Stomach (tissue), 8 donors: ENCODE measurements at regions not wholly inside any gene's neighbourhood (a gene's known extent, or its start where the extent isn't known, plus 50 kb on each side); places are given as distances from the start of the nearest gene placed in this dataset.

Source experiments
- DNase-seq, 2 donors: peaks; one replicate each; pipeline versions ENCODE4 v3.0.0 to v3.0.0-alpha.2; 2013 to 2019
- H3K27ac ChIP-seq, 5 donors: fragments of 200-600 bp in 4 of 5; sonication (generic) in 4 of 5; one replicate each; pipeline ENCODE4 v1.5.1; 2013 to 2019; ENCODE audit warnings: mild to moderate bottlenecking in 1 of 5, moderate library complexity in 1 of 5
- H3K27me3 ChIP-seq, 3 donors: fragments of 200-600 bp; sonication (generic); one replicate each; pipeline ENCODE4 v1.5.1; 2017 to 2019; ENCODE audit warnings: mixed run types in 1 of 3
- H3K36me3 ChIP-seq, 4 donors: fragments of 200-600 bp; sonication (generic); 1 replicate in 3 of 4; 2 replicates in 1 of 4; pipeline ENCODE4 v1.5.1; 2016 to 2019
- H3K4me1 ChIP-seq, 4 donors: fragments of 200-600 bp; sonication (generic); one replicate each; pipeline ENCODE4 v1.5.1; 2016 to 2019
- H3K4me3 ChIP-seq, 4 donors: fragments of 200-600 bp; sonication (generic) in 3 of 4; one replicate each; pipeline ENCODE4 v1.5.1; 2016 to 2019; ENCODE audit warnings: mild to moderate bottlenecking in 1 of 4
- H3K9me3 ChIP-seq, 4 donors: fragments of 200-600 bp; sonication (generic); one replicate each; pipeline ENCODE4 v1.5.1; 2016 to 2019
- EP300 ChIP-seq: sonication (generic); formaldehyde crosslinking; IDR thresholded peaks from one replicate; pipeline ENCODE4 v1.6.1; 2017; ENCODE audit warnings: antibody characterized with exemption
- POLR2A ChIP-seq, 4 donors: fragments of 450-650 bp; IDR thresholded peaks; one replicate each; pipeline ENCODE4 v1.6.1; 2016; ENCODE audit warnings: antibody characterized with exemption in 4 of 4, control low read depth in 2 of 4, mild to moderate bottlenecking in 1 of 4, moderate library complexity in 1 of 4
- POLR2AphosphoS5 ChIP-seq, 3 donors: sonication (generic); formaldehyde crosslinking; IDR thresholded peaks; one replicate each; pipeline ENCODE4 v1.6.1; 2016; ENCODE audit warnings: antibody characterized with exemption in 3 of 3
- WGBS, 5 donors: extraction: QIAGEN DNeasy Blood & Tissue Kit in 3 of 5; methylation state at CpG; one replicate each; pipeline versions ENCODE4 v1.1.5 to v1.1.7; 2013 to 2018; 5-methylcytosine and 5-hydroxymethylcytosine counted together
- intact Hi-C: fragments of 100-400 bp; cut with DNase I; formaldehyde crosslinking; loops from one replicate; pipeline ENCODE4 v1.15.1; 2023; ENCODE audit warnings: low total_unique reads
- TF ChIP-seq, protein P1 (sequence below), 7 experiments: fragments of 450-650 bp in 4 of 7; fragments of 200-600 bp in 3 of 7; sonication (generic) in 3 of 7; IDR thresholded peaks; one replicate each; pipeline ENCODE4 v1.5.1; 2016 to 2019; ENCODE audit warnings: antibody characterized with exemption in 7 of 7, control low read depth in 2 of 7, mild to moderate bottlenecking in 1 of 7
- donor health status: healthy with polysubstance abuse.
- donor health status: Bipolar disorder and iron deficiency.
- donor health status: healthy.

- DNase-seq: peak in 1 of 2 donors; percentile 47
- no peak for TF ChIP-seq POLR2AphosphoS5 (IDR thresholded peaks at IDR 0.05)
- H3K27me3 ChIP-seq: peaks cover 0 to 69% (median 9%) of the 10 kb centered on the region in 3 donors
- no peaks in the 10 kb centered on the region for H3K9me3 ChIP-seq
- H3K4me3 ChIP-seq: no peak overlapping the region
- no peaks in the 10 kb centered on the region for H3K4me1 ChIP-seq
- intact Hi-C loops: no loop called here
- 22 to 46% (median 34%) methylated on average over 7 to 8 of the region's 8 CpGs for WGBS, 5 donors
- H3K27ac ChIP-seq: no peak overlapping the region
- no peaks in the 10 kb centered on the region for H3K36me3 ChIP-seq
These were observed 146.0 kb upstream of the SFSWAP start for GRCh38 chr12:131564845-131565244.

DNA sequence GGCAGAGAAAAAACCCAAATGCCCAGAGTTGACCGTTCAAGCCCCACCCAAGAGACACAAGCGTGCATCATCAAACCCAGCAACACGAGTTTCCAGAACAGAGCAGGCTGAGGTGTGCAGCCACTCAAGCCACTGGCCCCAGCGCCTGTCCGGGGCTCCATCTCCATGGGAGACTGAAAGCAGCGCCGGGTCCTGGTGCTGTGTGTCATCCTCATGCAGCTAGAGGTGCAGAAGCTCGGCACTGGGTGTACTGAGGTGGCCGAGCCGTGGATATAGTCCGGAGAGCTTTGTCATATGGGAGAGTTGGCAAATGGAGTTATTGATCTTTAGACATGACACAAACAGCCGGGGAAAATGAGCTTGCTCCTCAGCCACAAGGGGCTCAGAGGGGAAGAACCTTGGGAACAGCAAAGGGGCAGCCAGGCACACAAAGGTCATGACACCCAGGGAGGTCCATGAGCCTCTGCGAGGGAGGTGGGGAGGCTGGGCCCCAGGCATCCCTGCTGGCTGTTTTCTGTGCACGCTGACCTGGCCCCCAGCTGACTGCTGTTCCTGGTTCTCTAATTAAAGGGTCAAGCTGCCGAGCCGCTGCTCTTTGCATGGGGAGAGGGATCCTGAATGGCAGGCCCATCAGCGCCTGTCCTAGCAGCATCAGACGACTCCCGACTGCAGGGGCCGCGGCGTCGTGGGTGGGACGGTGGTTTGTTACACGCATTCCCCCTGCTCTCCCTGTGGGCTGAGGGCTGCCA, 145.4 kb upstream of the SFSWAP start:
- 39 to 50% (median 45%) methylated on average over 14 to 25 of the region's 25 CpGs for WGBS, 5 donors
- no peaks in the 10 kb centered on the region for H3K36me3 ChIP-seq
- TF ChIP-seq EP300 (no peak), POLR2AphosphoS5 (IDR thresholded peaks at IDR 0.05) (no peak), POLR2A (IDR thresholded peaks at IDR 0.05) (no peak)
- TF ChIP-seq, protein P1, sequence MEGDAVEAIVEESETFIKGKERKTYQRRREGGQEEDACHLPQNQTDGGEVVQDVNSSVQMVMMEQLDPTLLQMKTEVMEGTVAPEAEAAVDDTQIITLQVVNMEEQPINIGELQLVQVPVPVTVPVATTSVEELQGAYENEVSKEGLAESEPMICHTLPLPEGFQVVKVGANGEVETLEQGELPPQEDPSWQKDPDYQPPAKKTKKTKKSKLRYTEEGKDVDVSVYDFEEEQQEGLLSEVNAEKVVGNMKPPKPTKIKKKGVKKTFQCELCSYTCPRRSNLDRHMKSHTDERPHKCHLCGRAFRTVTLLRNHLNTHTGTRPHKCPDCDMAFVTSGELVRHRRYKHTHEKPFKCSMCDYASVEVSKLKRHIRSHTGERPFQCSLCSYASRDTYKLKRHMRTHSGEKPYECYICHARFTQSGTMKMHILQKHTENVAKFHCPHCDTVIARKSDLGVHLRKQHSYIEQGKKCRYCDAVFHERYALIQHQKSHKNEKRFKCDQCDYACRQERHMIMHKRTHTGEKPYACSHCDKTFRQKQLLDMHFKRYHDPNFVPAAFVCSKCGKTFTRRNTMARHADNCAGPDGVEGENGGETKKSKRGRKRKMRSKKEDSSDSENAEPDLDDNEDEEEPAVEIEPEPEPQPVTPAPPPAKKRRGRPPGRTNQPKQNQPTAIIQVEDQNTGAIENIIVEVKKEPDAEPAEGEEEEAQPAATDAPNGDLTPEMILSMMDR (IDR thresholded peaks at IDR 0.05): no peak
- H3K27me3 ChIP-seq: peaks cover 0 to 75% (median 13%) of the 10 kb centered on the region in 3 donors
- no peaks in the 10 kb centered on the region for H3K9me3 ChIP-seq
- no peak overlapping the region for H3K27ac ChIP-seq
- no peak overlapping the region for H3K4me3 ChIP-seq
- H3K4me1 ChIP-seq: no peaks in the 10 kb centered on the region
- no peak for DNase-seq
- intact Hi-C loops: no loop called here

- H3K27ac ChIP-seq: no peak overlapping the region
- peaks cover 0 to 86% (median 26%) of the 10 kb centered on the region in 3 donors for H3K27me3 ChIP-seq
- H3K9me3 ChIP-seq: no peaks in the 10 kb centered on the region
- intact Hi-C loops: no loop called here
- H3K4me3 ChIP-seq: no peak overlapping the region
- TF ChIP-seq POLR2AphosphoS5 (IDR thresholded peaks at IDR 0.05) (no peak), POLR2A (IDR thresholded peaks at IDR 0.05) (no peak), EP300 (no peak)
- TF ChIP-seq, protein P1 (IDR thresholded peaks at IDR 0.05): no peak
- H3K4me1 ChIP-seq: no peaks in the 10 kb centered on the region
- DNase-seq: no peak
- no peaks in the 10 kb centered on the region for H3K36me3 ChIP-seq
These were observed 142.6 kb upstream of the SFSWAP start for GRCh38 chr12:131568336-131568735.

DNA sequence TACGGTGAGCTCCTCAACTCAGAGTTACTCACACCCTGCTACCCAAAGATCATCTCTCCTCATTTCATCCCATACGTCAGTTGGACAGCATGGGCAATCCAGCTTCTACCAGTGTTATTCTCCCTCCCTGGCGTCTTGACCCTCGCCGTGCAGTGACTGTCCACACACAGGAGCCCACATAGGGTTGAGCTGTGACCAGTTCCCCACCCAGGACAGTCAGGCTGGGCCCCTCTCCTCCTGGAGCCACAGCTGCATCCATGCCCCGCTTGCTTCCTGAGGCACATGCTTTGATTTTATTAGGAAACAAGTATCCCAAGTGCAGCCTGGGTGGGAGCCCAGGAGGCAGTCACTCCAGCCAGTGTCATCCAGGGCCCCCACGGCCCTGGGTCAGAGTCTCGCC, 140.3 kb upstream of the SFSWAP start:
- Histone ChIP-seq H3K9me3 (no peaks in the 10 kb centered on the region), H3K27ac (no peak overlapping the region), H3K36me3 (no peaks in the 10 kb centered on the region), H3K4me1 (peaks cover 0 to 5% (median 0%) of the 10 kb centered on the region in 4 donors), H3K4me3 (no peak overlapping the region), H3K27me3 (peaks cover 0 to 98% (median 27%) of the 10 kb centered on the region in 3 donors)
- intact Hi-C loops: no loop called here
- TF ChIP-seq, protein P1 (IDR thresholded peaks at IDR 0.05): no peak
- TF ChIP-seq POLR2AphosphoS5 (IDR thresholded peaks at IDR 0.05): no peak
- no peak for TF ChIP-seq POLR2A (IDR thresholded peaks at IDR 0.05)
- no peak for TF ChIP-seq EP300
- no peak for DNase-seq
- WGBS, 5 donors: 75 to 89% (median 79%) methylated on average over 8 of the region's 8 CpGs

DNA sequence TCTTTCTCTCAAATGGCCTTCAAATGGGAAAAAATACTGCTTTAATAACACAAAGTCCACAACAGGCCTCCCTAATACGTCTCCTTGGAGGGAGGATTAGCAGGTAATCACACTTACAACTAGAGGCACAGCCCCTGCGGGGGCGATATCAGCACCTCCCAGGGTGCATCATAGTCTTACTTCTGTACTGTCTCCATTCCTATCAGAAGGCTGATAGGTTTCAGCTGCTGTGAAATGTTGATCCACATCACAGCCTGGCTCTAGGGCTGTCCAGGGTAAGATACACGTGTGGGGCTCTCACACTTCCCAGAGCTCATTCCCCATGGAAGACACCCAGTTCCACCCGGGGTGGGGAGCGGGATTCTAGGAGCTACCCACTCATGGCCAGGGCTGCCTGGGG, 139.1 kb upstream of the SFSWAP start:
- WGBS, 5 donors: 39 to 50% (median 41%) methylated on average over 6 of the region's 6 CpGs
- DNase-seq: no peak
- Histone ChIP-seq H3K27ac (no peak overlapping the region), H3K36me3 (no peaks in the 10 kb centered on the region), H3K4me1 (peaks cover 0 to 5% (median 0%) of the 10 kb centered on the region in 4 donors), H3K9me3 (no peaks in the 10 kb centered on the region), H3K4me3 (no peak overlapping the region), H3K27me3 (peaks cover 0 to 90% (median 21%) of the 10 kb centered on the region in 3 donors)
- intact Hi-C loops: no loop called here
- TF ChIP-seq POLR2AphosphoS5 (IDR thresholded peaks at IDR 0.05) (no peak), EP300 (no peak), POLR2A (IDR thresholded peaks at IDR 0.05) (no peak)
- TF ChIP-seq, protein P1 (IDR thresholded peaks at IDR 0.05): no peak
